Spleen (tissue), 7 donors: ENCODE measurements at regions not wholly inside any gene's neighbourhood (a gene's known extent, or its start where the extent isn't known, plus 50 kb on each side); places are given as distances from the start of the nearest gene placed in this dataset.

ENCODE experiments used
- CTCF ChIP-seq, 11 experiments: fragments of 200-600 bp in 7 of 11; fragments of 450-650 bp in 4 of 11; sonication (generic) in 4 of 11; IDR thresholded peaks in 8 of 11; conservative IDR thresholded peaks in 3 of 11; 1 replicate in 7 of 11; 2 replicates in 4 of 11; pipeline versions ENCODE4 v1.4.0 to v1.8.0; 2016 to 2021; ENCODE audit warnings: antibody characterized with exemption in 11 of 11, inconsistent platforms in 4 of 11, mild to moderate bottlenecking in 1 of 11
- POLR2A ChIP-seq, 3 donors: fragments of 450-650 bp; IDR thresholded peaks; one replicate each; pipeline ENCODE4 v1.5.1; 2017; ENCODE audit warnings: antibody characterized with exemption in 3 of 3, mild to moderate bottlenecking in 1 of 3
- POLR2AphosphoS5 ChIP-seq, 3 donors: sonication (generic); formaldehyde crosslinking; IDR thresholded peaks; one replicate each; pipeline ENCODE4 v1.5.1; 2017; ENCODE audit warnings: antibody characterized with exemption in 3 of 3
- donor health status: DM: no; HTN: no; CAD: no; lungs with moderate emphysema.
- donor health status: DM: no; HTN: no; CAD: no.
- donor health status: DM: no; HTN: no; CAD: no.

DNA sequence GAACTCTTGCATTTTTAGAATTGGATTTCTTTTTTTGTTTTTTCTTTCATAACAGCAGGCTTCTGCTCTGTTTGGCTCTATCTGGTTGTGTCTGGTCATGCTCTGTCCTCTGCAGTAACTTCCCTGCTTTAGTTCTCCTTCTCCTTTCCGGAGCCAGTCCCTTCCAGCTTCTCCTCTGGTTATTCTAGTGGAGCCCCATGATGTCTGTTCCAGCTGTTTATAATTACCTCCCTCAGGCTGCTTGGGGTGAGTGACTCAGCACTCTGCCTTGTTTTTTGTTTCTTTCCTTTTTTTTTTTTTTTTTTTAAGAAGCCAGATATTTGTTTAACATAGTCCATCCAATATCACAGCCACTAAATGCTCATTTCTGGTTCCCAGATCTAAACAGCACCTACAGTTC is 409.6 kb downstream of the MAFB start:
- TF ChIP-seq CTCF (IDR thresholded peaks at IDR 0.05 in 8 of 11, conservative IDR thresholded peaks at IDR 0.05 in 3 of 11) (no peak), POLR2AphosphoS5 (IDR thresholded peaks at IDR 0.05) (no peak), POLR2A (IDR thresholded peaks at IDR 0.05) (no peak)
